ENCODE measurements at regions not wholly inside any gene's neighbourhood (a gene's known extent, or its start where the extent isn't known, plus 50 kb on each side); places are given as distances from the start of the nearest gene placed in this dataset.

- DNase-seq (ENCODE audit: low read depth, low spot score), result no peak
Observed at GRCh38 chr10:53009961-53010907, 237.7 kb upstream of the MBL2 start.

- no peak for DNase-seq (ENCODE audit: low read depth, low spot score)
Observed at GRCh38 chr10:53007527-53007842, 234.9 kb upstream of the MBL2 start.

GRCh38 chr10:53006663-53007526, 234.3 kb upstream of the MBL2 start:
- no peak for DNase-seq (ENCODE audit: low read depth, low spot score)

- no peak for DNase-seq (ENCODE audit: low read depth, low spot score)
Observed at GRCh38 chr10:53005612-53006345, 233.2 kb upstream of the MBL2 start.

GRCh38 chr10:53003094-53003493, 230.5 kb upstream of the MBL2 start:
- no peak for DNase-seq (ENCODE audit: low read depth, low spot score)

GRCh38 chr10:52999681-53000080, 227.1 kb upstream of the MBL2 start:
- DNase-seq (ENCODE audit: low read depth, low spot score), result no peak

- DNase-seq (ENCODE audit: low read depth, low spot score), result no peak
Observed at GRCh38 chr10:52999258-52999657, 226.7 kb upstream of the MBL2 start.

GRCh38 chr10:52997007-52997406, 224.4 kb upstream of the MBL2 start:
- no peak for DNase-seq (ENCODE audit: low read depth, low spot score)

GRCh38 chr10:52994370-52994769, 221.8 kb upstream of the MBL2 start:
- DNase-seq (ENCODE audit: low read depth, low spot score), result no peak

GRCh38 chr10:52993109-52993508, 220.5 kb upstream of the MBL2 start:
- no peak for DNase-seq (ENCODE audit: low read depth, low spot score)

GRCh38 chr10:52992567-52992966, 220.0 kb upstream of the MBL2 start:
- DNase-seq (ENCODE audit: low read depth, low spot score), result no peak

- no peak for DNase-seq (ENCODE audit: low read depth, low spot score)
Observed at GRCh38 chr10:52988923-52989322, 216.3 kb upstream of the MBL2 start.

GRCh38 chr10:52986125-52986524, 213.5 kb upstream of the MBL2 start:
- no peak for DNase-seq (ENCODE audit: low read depth, low spot score)

- no peak for DNase-seq (ENCODE audit: low read depth, low spot score)
Observed at GRCh38 chr10:52984169-52984568, 211.6 kb upstream of the MBL2 start.

- DNase-seq (ENCODE audit: low read depth, low spot score), result no peak
Observed at GRCh38 chr10:52979295-52979990, 206.9 kb upstream of the MBL2 start.

GRCh38 chr10:52977581-52977980, 205.0 kb upstream of the MBL2 start:
- DNase-seq (ENCODE audit: low read depth, low spot score), result no peak

GRCh38 chr10:52967806-52968795, 195.5 kb upstream of the MBL2 start:
- no peak for DNase-seq (ENCODE audit: low read depth, low spot score)

GRCh38 chr10:52966904-52967303, 194.3 kb upstream of the MBL2 start:
- no peak for DNase-seq (ENCODE audit: low read depth, low spot score)

- no peak for DNase-seq (ENCODE audit: low read depth, low spot score)
Observed at GRCh38 chr10:52965938-52966401, 193.4 kb upstream of the MBL2 start.

GRCh38 chr10:52965509-52965908, 192.9 kb upstream of the MBL2 start:
- DNase-seq (ENCODE audit: low read depth, low spot score), result no peak

Data from brain pericyte (primary cell).